Right atrium auricular region (tissue), 2 donors: ENCODE measurements at regions not wholly inside any gene's neighbourhood (a gene's known extent, or its start where the extent isn't known, plus 50 kb on each side); places are given as distances from the start of the nearest gene placed in this dataset.

Source experiments
- DNase-seq: peaks from one replicate; pipeline ENCODE4 v3.0.0-alpha.2; 2019; ENCODE audit warnings: low spot score
- H3K27ac ChIP-seq, 2 donors: fragments of 200-600 bp; sonication (generic); 1 replicate in 1 of 2; 2 replicates in 1 of 2; pipeline ENCODE4 v1.5.1; 2016 to 2019
- H3K27me3 ChIP-seq, 2 donors: fragments of 200-600 bp; sonication (generic); one replicate each; pipeline versions ENCODE4 v1.5.1 to v1.6.0; 2017 to 2019
- H3K36me3 ChIP-seq: fragments of 200-600 bp; sonication (generic); one replicate; pipeline ENCODE4 v1.5.1; 2016
- H3K4me1 ChIP-seq, 2 donors: fragments of 200-600 bp; sonication (generic); one replicate each; pipeline versions ENCODE4 v1.5.1 to v1.6.0; 2017 to 2019
- H3K4me3 ChIP-seq, 2 donors: fragments of 200-600 bp; sonication (generic); 1 replicate in 1 of 2; 2 replicates in 1 of 2; pipeline ENCODE4 v1.5.1; 2017 to 2019; ENCODE audit warnings: mild to moderate bottlenecking in 1 of 2, moderate library complexity in 1 of 2
- H3K9me3 ChIP-seq, 2 donors: fragments of 200-600 bp; sonication (generic); one replicate each; pipeline ENCODE4 v1.5.1; 2019
- TF ChIP-seq, protein P1 (sequence below), 2 donors: fragments of 200-600 bp; sonication (generic); IDR thresholded peaks; one replicate each; pipeline ENCODE4 v1.5.1; 2019; ENCODE audit warnings: antibody characterized with exemption in 2 of 2

DNA sequence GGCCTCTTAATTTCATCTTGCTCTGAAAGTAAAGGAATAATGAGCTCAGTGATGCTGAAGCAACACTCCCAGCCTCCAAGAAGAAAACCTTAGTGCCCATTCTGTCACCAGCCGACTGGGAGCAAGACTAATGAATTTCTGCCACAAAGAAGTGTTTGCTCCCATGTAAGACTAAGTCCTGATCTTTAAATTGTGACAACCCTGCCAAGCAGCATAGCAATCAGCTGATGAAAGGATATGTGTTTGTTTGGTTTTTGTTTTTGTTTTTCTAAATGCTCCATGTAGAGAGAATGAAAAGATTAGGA, 113.7 kb upstream of the PALMD start:
- TF ChIP-seq, protein P1, sequence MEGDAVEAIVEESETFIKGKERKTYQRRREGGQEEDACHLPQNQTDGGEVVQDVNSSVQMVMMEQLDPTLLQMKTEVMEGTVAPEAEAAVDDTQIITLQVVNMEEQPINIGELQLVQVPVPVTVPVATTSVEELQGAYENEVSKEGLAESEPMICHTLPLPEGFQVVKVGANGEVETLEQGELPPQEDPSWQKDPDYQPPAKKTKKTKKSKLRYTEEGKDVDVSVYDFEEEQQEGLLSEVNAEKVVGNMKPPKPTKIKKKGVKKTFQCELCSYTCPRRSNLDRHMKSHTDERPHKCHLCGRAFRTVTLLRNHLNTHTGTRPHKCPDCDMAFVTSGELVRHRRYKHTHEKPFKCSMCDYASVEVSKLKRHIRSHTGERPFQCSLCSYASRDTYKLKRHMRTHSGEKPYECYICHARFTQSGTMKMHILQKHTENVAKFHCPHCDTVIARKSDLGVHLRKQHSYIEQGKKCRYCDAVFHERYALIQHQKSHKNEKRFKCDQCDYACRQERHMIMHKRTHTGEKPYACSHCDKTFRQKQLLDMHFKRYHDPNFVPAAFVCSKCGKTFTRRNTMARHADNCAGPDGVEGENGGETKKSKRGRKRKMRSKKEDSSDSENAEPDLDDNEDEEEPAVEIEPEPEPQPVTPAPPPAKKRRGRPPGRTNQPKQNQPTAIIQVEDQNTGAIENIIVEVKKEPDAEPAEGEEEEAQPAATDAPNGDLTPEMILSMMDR (IDR thresholded peaks at IDR 0.05), result no peak
- no peaks in the 10 kb centered on the region for H3K9me3 ChIP-seq
- no peak overlapping the region for H3K4me3 ChIP-seq
- no peaks in the 10 kb centered on the region for H3K36me3 ChIP-seq
- no peak overlapping the region for H3K27ac ChIP-seq
- DNase-seq, result no peak
- H3K27me3 ChIP-seq, result no peaks in the 10 kb centered on the region
- H3K4me1 ChIP-seq, result peaks cover 0 to 14% of the 10 kb centered on the region in 2 donors

- Histone ChIP-seq H3K27me3 (no peaks in the 10 kb centered on the region), H3K4me3 (no peak overlapping the region), H3K36me3 (no peaks in the 10 kb centered on the region), H3K27ac (peak overlapping the region; percentile 26 to 60), H3K9me3 (no peaks in the 10 kb centered on the region), H3K4me1 (peaks cover 0 to 14% of the 10 kb centered on the region in 2 donors)
- TF ChIP-seq, protein P1 (IDR thresholded peaks at IDR 0.05), result no peak
- DNase-seq, result no peak
Observed at GRCh38 chr1:99533909-99534637, 111.8 kb upstream of the PALMD start.

DNA sequence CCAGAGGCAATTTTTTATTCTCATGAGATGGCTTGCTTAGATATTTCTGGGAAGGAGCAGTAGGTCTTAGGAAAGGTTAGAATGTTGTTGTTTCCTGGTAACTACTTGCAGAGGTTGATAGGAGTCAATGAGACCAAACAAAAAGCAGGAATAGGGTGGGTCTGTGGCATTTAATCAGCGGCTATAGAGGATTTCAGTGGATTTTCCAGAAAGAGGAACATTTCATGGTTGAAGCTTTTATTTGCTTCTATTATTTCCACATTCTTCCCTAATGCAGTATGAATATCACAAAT, 111.3 kb upstream of the PALMD start:
- peaks cover 0 to 14% of the 10 kb centered on the region in 2 donors for H3K4me1 ChIP-seq
- no peaks in the 10 kb centered on the region for H3K36me3 ChIP-seq
- TF ChIP-seq, protein P1 (IDR thresholded peaks at IDR 0.05), result no peak
- H3K9me3 ChIP-seq, result no peaks in the 10 kb centered on the region
- H3K27me3 ChIP-seq, result no peaks in the 10 kb centered on the region
- H3K27ac ChIP-seq, result peak overlapping the region; percentile 26 to 60
- H3K4me3 ChIP-seq, result no peak overlapping the region
- DNase-seq, result no peak

DNA sequence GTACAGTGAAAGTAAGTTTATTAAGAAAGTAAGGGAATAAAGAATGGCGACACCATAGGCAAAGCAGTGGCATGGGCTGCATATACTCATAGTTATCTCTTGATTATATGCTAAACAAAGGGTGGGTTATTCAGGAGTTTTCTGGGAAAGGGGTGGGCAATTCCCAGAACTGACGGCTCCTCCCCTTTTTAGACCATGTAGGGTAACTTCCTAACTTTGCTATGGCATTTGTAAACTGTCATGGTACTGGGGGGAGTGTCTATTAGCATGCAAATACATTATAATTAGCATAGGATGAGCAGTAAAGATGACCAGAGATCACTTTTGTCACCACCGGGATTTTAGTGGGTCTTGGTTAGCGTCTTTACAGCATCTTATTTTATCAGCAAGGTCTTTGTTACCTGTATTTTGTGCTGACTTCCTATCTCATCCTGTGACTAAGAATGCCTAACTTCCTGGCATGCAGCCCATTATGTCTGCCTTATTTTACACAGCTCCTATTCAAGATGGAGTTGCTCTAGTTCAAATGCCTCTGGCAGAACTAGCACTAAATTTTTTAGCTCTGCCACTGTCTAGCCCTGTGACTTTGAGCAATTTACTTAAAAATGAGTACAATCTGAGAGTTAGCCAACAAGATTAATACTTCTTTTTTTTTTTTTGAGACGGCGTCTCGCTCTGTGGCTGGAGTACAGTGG, 110.3 kb upstream of the PALMD start:
- Histone ChIP-seq H3K27me3 (no peaks in the 10 kb centered on the region), H3K27ac (peak overlapping the region in 1 of 2 donors; percentile 60), H3K36me3 (no peaks in the 10 kb centered on the region), H3K9me3 (no peaks in the 10 kb centered on the region), H3K4me3 (no peak overlapping the region), H3K4me1 (peaks cover 0 to 14% of the 10 kb centered on the region in 2 donors)
- TF ChIP-seq, protein P1 (IDR thresholded peaks at IDR 0.05), result no peak
- no peak for DNase-seq

DNA sequence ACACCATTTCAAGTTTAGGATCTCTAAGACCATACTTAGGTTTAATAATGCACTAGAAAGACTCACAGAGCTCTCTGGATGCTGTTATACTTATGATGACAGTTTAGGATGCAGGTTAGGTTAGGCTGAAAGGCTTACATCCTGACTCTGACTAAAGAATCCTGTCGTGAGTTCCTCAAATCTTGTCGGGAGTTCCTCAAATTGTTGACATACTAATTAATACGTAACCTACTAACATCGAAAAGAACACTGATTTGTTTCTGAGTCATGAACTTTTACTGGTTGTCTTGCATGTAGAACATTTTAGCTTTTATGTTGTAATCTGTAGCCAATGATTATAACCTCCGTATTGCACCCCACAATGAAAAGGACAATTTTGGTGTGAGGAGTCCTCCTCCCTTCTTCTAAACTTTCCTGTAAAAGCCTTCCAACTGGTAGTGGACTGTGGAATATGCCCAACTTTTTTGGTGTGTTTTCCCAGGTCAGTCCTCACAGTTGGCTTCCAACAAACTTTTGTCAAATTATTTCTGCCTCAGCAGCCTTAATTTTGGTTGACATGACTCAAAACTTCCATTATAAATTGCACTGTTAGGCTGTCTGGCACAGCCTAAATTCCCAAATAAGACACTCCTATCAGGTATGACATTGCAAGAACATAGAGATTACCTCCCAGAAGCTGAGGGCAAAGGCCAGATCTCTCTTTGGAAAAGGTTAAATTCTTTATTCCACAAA, 107.9 kb upstream of the PALMD start:
- TF ChIP-seq, protein P1 (IDR thresholded peaks at IDR 0.05), result no peak
- Histone ChIP-seq H3K27me3 (no peaks in the 10 kb centered on the region), H3K9me3 (no peaks in the 10 kb centered on the region), H3K27ac (no peak overlapping the region), H3K36me3 (no peaks in the 10 kb centered on the region), H3K4me1 (peaks cover 0 to 14% of the 10 kb centered on the region in 2 donors), H3K4me3 (no peak overlapping the region)
- DNase-seq, result no peak
